Fibroblast of skin of right quadriceps (primary cell): ENCODE measurements at regions not wholly inside any gene's neighbourhood (a gene's known extent, or its start where the extent isn't known, plus 50 kb on each side); places are given as distances from the start of the nearest gene placed in this dataset.

ENCODE experiments used
- DNase-seq: peaks from one replicate; pipeline ENCODE4 v3.0.0-alpha.2; 2013

GRCh38 chr7:17613338-17614041 is 315.0 kb downstream of the AHR start:
- no peak for DNase-seq

GRCh38 chr7:17617380-17617779 is 318.9 kb downstream of the AHR start:
- DNase-seq = no peak

- no peak for DNase-seq
Measured at GRCh38 chr7:17617857-17618651, 319.6 kb downstream of the AHR start.

GRCh38 chr7:17618652-17618974 is 320.2 kb downstream of the AHR start:
- DNase-seq = no peak

- no peak for DNase-seq
Measured at GRCh38 chr7:17619196-17619818, 320.9 kb downstream of the AHR start.

GRCh38 chr7:17620566-17620965 is 319.7 kb downstream of the SNX13 start:
- peak; percentile 19 for DNase-seq

- DNase-seq = no peak
Measured at GRCh38 chr7:17622451-17622850, 317.8 kb downstream of the SNX13 start.

GRCh38 chr7:17623546-17624185 is 316.6 kb downstream of the SNX13 start:
- peak; percentile 42 for DNase-seq

- DNase-seq = no peak
Measured at GRCh38 chr7:17624379-17624778, 315.9 kb downstream of the SNX13 start.

GRCh38 chr7:17625043-17625442 is 315.3 kb downstream of the SNX13 start:
- peak; percentile 94 for DNase-seq

GRCh38 chr7:17626235-17626634 is 314.1 kb downstream of the SNX13 start:
- peak; percentile 19 for DNase-seq

GRCh38 chr7:17631061-17631460 is 309.2 kb downstream of the SNX13 start:
- DNase-seq = no peak

GRCh38 chr7:17632384-17632783 is 307.9 kb downstream of the SNX13 start:
- DNase-seq = no peak

- DNase-seq = peak; percentile 42
Measured at GRCh38 chr7:17633067-17633466, 307.2 kb downstream of the SNX13 start.

- DNase-seq = peak; percentile 27
Measured at GRCh38 chr7:17638727-17639126, 301.6 kb downstream of the SNX13 start.

- peak; percentile 24 for DNase-seq
Measured at GRCh38 chr7:17640730-17641377, 299.4 kb downstream of the SNX13 start.

- no peak for DNase-seq
Measured at GRCh38 chr7:17645500-17645899, 294.8 kb downstream of the SNX13 start.

GRCh38 chr7:17646253-17646956 is 293.9 kb downstream of the SNX13 start:
- peak; percentile 60 for DNase-seq

GRCh38 chr7:17651341-17651740 is 289.0 kb downstream of the SNX13 start:
- peak; percentile 58 for DNase-seq

GRCh38 chr7:17651863-17652385 is 288.4 kb downstream of the SNX13 start:
- peak; percentile 95 for DNase-seq

GRCh38 chr7:17654940-17655339 is 285.4 kb downstream of the SNX13 start:
- DNase-seq = no peak

GRCh38 chr7:17659126-17659525 is 281.2 kb downstream of the SNX13 start:
- DNase-seq = no peak
